GM21737 (cell line): ENCODE measurements at regions not wholly inside any gene's neighbourhood (a gene's known extent, or its start where the extent isn't known, plus 50 kb on each side); places are given as distances from the start of the nearest gene placed in this dataset.
"Not testable (repeated sequence)": the region's sequence is repeated elsewhere in the genome, so short reads cannot be mapped to it uniquely, and the experiment has no call there.

Experiments used
- ATAC-seq: cut with Tn5 transposase; IDR thresholded peaks from one replicate; pipeline ENCODE4 v1.9.1; 2021; ENCODE audit warnings: mild to moderate bottlenecking, moderate library complexity; ENCODE audit not compliant: unreplicated experiment

GRCh38 chr9:7484014-7484413 lies 315.6 kb downstream of the DMAC1 start:
- not testable (repeated sequence) for ATAC-seq

- ATAC-seq: no peak
Observed at GRCh38 chr9:7481570-7481969, 318.0 kb downstream of the DMAC1 start.

GRCh38 chr9:7479300-7479699 lies 320.3 kb downstream of the DMAC1 start:
- no peak for ATAC-seq

GRCh38 chr9:7478646-7479045 lies 320.9 kb downstream of the DMAC1 start:
- no peak for ATAC-seq

- no peak for ATAC-seq
Observed at GRCh38 chr9:7467186-7467585, 332.4 kb downstream of the DMAC1 start.

GRCh38 chr9:7461791-7462190 lies 337.8 kb downstream of the DMAC1 start:
- ATAC-seq: no peak

- no peak for ATAC-seq
Observed at GRCh38 chr9:7456793-7457530, 342.6 kb downstream of the DMAC1 start.

- ATAC-seq: no peak
Observed at GRCh38 chr9:7456377-7456776, 343.2 kb downstream of the DMAC1 start.

- ATAC-seq: no peak
Observed at GRCh38 chr9:7454624-7455023, 345.0 kb downstream of the DMAC1 start.

GRCh38 chr9:7452378-7452777 lies 347.2 kb downstream of the DMAC1 start:
- no peak for ATAC-seq

- ATAC-seq: no peak
Observed at GRCh38 chr9:7451062-7451461, 348.5 kb downstream of the DMAC1 start.

GRCh38 chr9:7443541-7443940 lies 356.0 kb downstream of the DMAC1 start:
- ATAC-seq: no peak

GRCh38 chr9:7439355-7439995 lies 360.1 kb downstream of the DMAC1 start:
- no peak for ATAC-seq

- ATAC-seq: no peak
Observed at GRCh38 chr9:7436754-7437153, 362.8 kb downstream of the DMAC1 start.

- no peak for ATAC-seq
Observed at GRCh38 chr9:7433508-7434292, 365.9 kb downstream of the DMAC1 start.

GRCh38 chr9:7432989-7433388 lies 366.6 kb downstream of the DMAC1 start:
- ATAC-seq: no peak

GRCh38 chr9:7417397-7417796 lies 382.2 kb downstream of the DMAC1 start:
- ATAC-seq: not testable (repeated sequence)

- no peak for ATAC-seq
Observed at GRCh38 chr9:7415836-7416235, 383.7 kb downstream of the DMAC1 start.

GRCh38 chr9:7408845-7409244 lies 390.7 kb downstream of the DMAC1 start:
- ATAC-seq: no peak

GRCh38 chr9:7407246-7407645 lies 392.3 kb downstream of the DMAC1 start:
- no peak for ATAC-seq

- peak; percentile 88 for ATAC-seq
Observed at GRCh38 chr9:7405924-7406604, 393.5 kb downstream of the DMAC1 start.
